GM23338 (cell line): ENCODE measurements at regions not wholly inside any gene's neighbourhood (a gene's known extent, or its start where the extent isn't known, plus 50 kb on each side); places are given as distances from the start of the nearest gene placed in this dataset.

Experiments used
- ATAC-seq: fragments of 200-7000 bp; cut with Tn5 transposase; 3 replicates; pipeline ENCODE4 v1.9.1; 2020
- DNase-seq: peaks from one replicate; pipeline ENCODE4 v3.0.0-alpha.2; 2015; ENCODE audit warnings: low spot score
- H2AFZ ChIP-seq: fragments of 200-600 bp; sonication (generic); 2 replicates; pipeline ENCODE4 v1.8.0; 2016; ENCODE audit warnings: antibody characterized with exemption, mild to moderate bottlenecking, moderate library complexity
- H3F3A ChIP-seq: fragments of 200-600 bp; sonication (generic); replicated peaks from 2 replicates; pipeline ENCODE4 v1.8.0; 2017; ENCODE audit warnings: antibody characterized with exemption, mixed run types, low read depth
- H3K27ac ChIP-seq: fragments of 200-600 bp; sonication (generic); 2 replicates; pipeline ENCODE4 v1.6.1; 2016; ENCODE audit warnings: low read depth
- H3K27me3 ChIP-seq: fragments of 200-600 bp; sonication (generic); 2 replicates; pipeline ENCODE4 v1.8.0; 2016; ENCODE audit warnings: mild to moderate bottlenecking, mixed run types, moderate library complexity; ENCODE audit not compliant: insufficient read depth
- H3K36me3 ChIP-seq: fragments of 200-600 bp; sonication (generic); 2 replicates; pipeline ENCODE4 v1.8.0; 2016; ENCODE audit warnings: mild to moderate bottlenecking; ENCODE audit not compliant: insufficient read depth
- H3K4me1 ChIP-seq: fragments of 200-600 bp; sonication (generic); 2 replicates; pipeline ENCODE4 v1.8.0; 2016; ENCODE audit warnings: mild to moderate bottlenecking, moderate library complexity; ENCODE audit not compliant: insufficient read depth
- H3K4me2 ChIP-seq: fragments of 200-600 bp; sonication (generic); 2 replicates; pipeline ENCODE4 v1.7.1; 2017; ENCODE audit warnings: mixed run types
- H3K4me3 ChIP-seq: fragments of 200-600 bp; sonication (generic); 2 replicates; pipeline ENCODE4 v1.6.1; 2016; ENCODE audit warnings: mixed run types
- H3K79me2 ChIP-seq: fragments of 200-600 bp; sonication (generic); replicated peaks from 2 replicates; pipeline ENCODE4 v1.8.0; 2017; ENCODE audit warnings: mild to moderate bottlenecking; ENCODE audit not compliant: insufficient read depth
- H3K9me2 ChIP-seq: fragments of 200-600 bp; sonication (generic); 2 replicates; pipeline ENCODE4 v1.8.0; 2017; ENCODE audit not compliant: insufficient read depth
- H4K20me1 ChIP-seq: fragments of 200-600 bp; sonication (generic); replicated peaks from 2 replicates; pipeline ENCODE4 v1.8.0; 2017; ENCODE audit warnings: mild to moderate bottlenecking; ENCODE audit not compliant: insufficient read depth
- H3K27ac Mint-ChIP-seq: 2 replicates; pipeline ENCODE4 v1.8.0; 2020; ENCODE audit warnings: inconsistent platforms, mild to moderate bottlenecking, moderate library complexity, mixed read lengths
- H3K27me3 Mint-ChIP-seq: 3 replicates; pipeline ENCODE4 v1.8.0; 2022; ENCODE audit warnings: low read depth, mild to moderate bottlenecking, moderate library complexity, mixed read lengths, inconsistent platforms; ENCODE audit not compliant: insufficient read depth, poor library complexity
- H3K36me3 Mint-ChIP-seq: 3 replicates; pipeline ENCODE4 v1.8.0; 2021; ENCODE audit warnings: low read depth, mild to moderate bottlenecking, inconsistent platforms, moderate library complexity, mixed read lengths
- H3K4me1 Mint-ChIP-seq: 3 replicates; pipeline ENCODE4 v1.8.0; 2020; ENCODE audit warnings: mild to moderate bottlenecking, inconsistent platforms, mixed read lengths
- H3K4me3 Mint-ChIP-seq: 3 replicates; pipeline ENCODE4 v1.8.0; 2021; ENCODE audit warnings: moderate library complexity, mild to moderate bottlenecking, inconsistent platforms, mixed read lengths
- H3K9me3 Mint-ChIP-seq: 3 replicates; pipeline ENCODE4 v1.8.0; 2020; ENCODE audit warnings: moderate library complexity, mild to moderate bottlenecking, inconsistent platforms, mixed read lengths
- CREB1 ChIP-seq: fragments of 250-450 bp; sonication (Bioruptor Pico); IDR thresholded peaks from 2 replicates; pipeline ENCODE4 v1.5.0; 2020; ENCODE audit warnings: low read depth, mild to moderate bottlenecking, moderate library complexity
- EZH2 ChIP-seq: fragments of 200-600 bp; sonication (generic); IDR thresholded peaks from one replicate; pipeline ENCODE4 v1.8.0; 2017; ENCODE audit warnings: antibody characterized with exemption, mild to moderate bottlenecking, low read depth; ENCODE audit not compliant: unreplicated experiment
- EZH2phosphoT487 ChIP-seq: fragments of 200-600 bp; sonication (generic); IDR thresholded peaks from one replicate; pipeline ENCODE4 v1.8.1; 2018; ENCODE audit warnings: antibody characterized with exemption; ENCODE audit not compliant: unreplicated experiment
- JUNB ChIP-seq: IDR thresholded peaks from one replicate; pipeline ENCODE4 v1.6.1; 2016; ENCODE audit warnings: antibody characterized with exemption; ENCODE audit not compliant: unreplicated experiment
- NANOG ChIP-seq: IDR thresholded peaks from 2 replicates; pipeline ENCODE4 v1.6.1; 2016; ENCODE audit warnings: antibody characterized with exemption, borderline replicate concordance
- POLR2AphosphoS5 ChIP-seq: IDR thresholded peaks from 2 replicates; pipeline ENCODE4 v1.6.1; 2016; ENCODE audit warnings: antibody characterized with exemption, low read depth
- STAT1 ChIP-seq: IDR thresholded peaks from one replicate; pipeline ENCODE4 v1.6.1; 2016; ENCODE audit warnings: antibody characterized with exemption; ENCODE audit not compliant: unreplicated experiment
- ZNF114 ChIP-seq: fragments of 250-450 bp; sonication (Bioruptor Pico); IDR thresholded peaks from 2 replicates; pipeline ENCODE4 v1.5.0; 2020; ENCODE audit warnings: mild to moderate bottlenecking, moderate library complexity
- TF ChIP-seq, protein P1 (sequence below): IDR thresholded peaks from 2 replicates; pipeline ENCODE4 v1.6.1; 2016; ENCODE audit warnings: antibody characterized with exemption
- TF ChIP-seq, protein P2 (sequence below): IDR thresholded peaks from one replicate; pipeline ENCODE4 v1.6.1; 2018; ENCODE audit warnings: antibody characterized with exemption; ENCODE audit not compliant: unreplicated experiment
- TF ChIP-seq, protein P3 (sequence below), 2 experiments: fragments of 200-600 bp in 1 of 2; sonication (generic) in 1 of 2; conservative IDR thresholded peaks; 2 replicates each; pipeline versions ENCODE4 v1.5.1 to v1.6.1; 2016 to 2017; ENCODE audit warnings: antibody characterized with exemption in 2 of 2, low read depth in 2 of 2, mild to moderate bottlenecking in 2 of 2, moderate library complexity in 1 of 2
- TF ChIP-seq, protein P4 (sequence below): fragments of 250-450 bp; sonication (Bioruptor Pico); IDR thresholded peaks from 2 replicates; pipeline ENCODE4 v1.5.0; 2020; ENCODE audit warnings: mild to moderate bottlenecking, moderate library complexity

DNA sequence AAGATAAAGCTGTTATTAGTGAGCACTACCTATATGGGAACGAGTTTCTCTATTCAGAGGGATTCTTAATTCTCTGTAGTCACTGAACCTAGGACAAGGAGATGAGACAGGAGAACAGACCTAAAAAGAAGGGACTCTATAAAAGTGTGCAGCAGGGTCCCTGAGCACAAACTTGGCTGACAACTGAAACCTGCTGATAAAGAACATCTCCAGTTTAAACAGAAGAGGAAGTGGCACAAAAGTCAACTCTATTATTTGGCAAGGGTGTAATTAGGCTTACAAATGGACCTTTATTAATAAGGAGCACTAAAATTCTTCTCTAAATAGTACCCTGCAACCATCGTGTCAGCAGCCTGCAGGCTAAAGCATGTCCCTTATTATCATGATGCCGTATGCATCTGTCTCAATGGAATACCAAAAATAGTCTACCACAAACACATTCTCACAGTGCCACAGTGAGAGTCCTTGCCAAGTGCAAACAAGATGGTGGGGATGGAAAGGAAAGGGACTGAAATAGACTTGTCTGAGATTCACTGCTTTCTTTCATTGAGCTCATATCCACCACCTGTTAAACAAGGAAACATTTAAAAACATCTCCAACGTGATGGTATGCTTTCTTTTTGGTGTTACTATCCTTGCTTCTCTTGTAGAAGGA, 260.2 kb downstream of the INSIG2 start:
- Histone ChIP-seq H3K4me3 (no peak overlapping the region), H4K20me1 (no peaks in the 10 kb centered on the region), H3K27me3 (no peaks in the 10 kb centered on the region), H3K4me2 (no peak overlapping the region), H3F3A (no peaks in the 10 kb centered on the region), H3K27ac (no peak overlapping the region), H3K4me1 (peaks cover 32% of the 10 kb centered on the region), H3K9me2 (no peaks in the 10 kb centered on the region), H3K36me3 (no peaks in the 10 kb centered on the region), H2AFZ (peak overlapping the region; percentile 34; the same call in 1 of the 2 replicates), H3K79me2 (no peaks in the 10 kb centered on the region)
- DNase-seq (no peak), ATAC-seq (no peak)
- no peak overlapping the region for H3K4me3 Mint-ChIP-seq
- peaks cover 13% of the 10 kb centered on the region for H3K4me1 Mint-ChIP-seq
- no peaks in the 10 kb centered on the region; the same call in 1 of the 3 replicates for H3K36me3 Mint-ChIP-seq
- H3K27ac Mint-ChIP-seq = no peak overlapping the region
- H3K27me3 Mint-ChIP-seq = peaks cover 2% of the 10 kb centered on the region
- no peak for TF ChIP-seq POLR2AphosphoS5
- no peak for TF ChIP-seq CREB1 (CRISPR knock-in tag)
- no peak for TF ChIP-seq JUNB
- TF ChIP-seq, protein P1, sequence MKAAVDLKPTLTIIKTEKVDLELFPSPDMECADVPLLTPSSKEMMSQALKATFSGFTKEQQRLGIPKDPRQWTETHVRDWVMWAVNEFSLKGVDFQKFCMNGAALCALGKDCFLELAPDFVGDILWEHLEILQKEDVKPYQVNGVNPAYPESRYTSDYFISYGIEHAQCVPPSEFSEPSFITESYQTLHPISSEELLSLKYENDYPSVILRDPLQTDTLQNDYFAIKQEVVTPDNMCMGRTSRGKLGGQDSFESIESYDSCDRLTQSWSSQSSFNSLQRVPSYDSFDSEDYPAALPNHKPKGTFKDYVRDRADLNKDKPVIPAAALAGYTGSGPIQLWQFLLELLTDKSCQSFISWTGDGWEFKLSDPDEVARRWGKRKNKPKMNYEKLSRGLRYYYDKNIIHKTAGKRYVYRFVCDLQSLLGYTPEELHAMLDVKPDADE = no peak
- TF ChIP-seq EZH2 = no peak
- no peak for TF ChIP-seq ZNF114
- no peak for TF ChIP-seq EZH2phosphoT487
- TF ChIP-seq, protein P2, sequence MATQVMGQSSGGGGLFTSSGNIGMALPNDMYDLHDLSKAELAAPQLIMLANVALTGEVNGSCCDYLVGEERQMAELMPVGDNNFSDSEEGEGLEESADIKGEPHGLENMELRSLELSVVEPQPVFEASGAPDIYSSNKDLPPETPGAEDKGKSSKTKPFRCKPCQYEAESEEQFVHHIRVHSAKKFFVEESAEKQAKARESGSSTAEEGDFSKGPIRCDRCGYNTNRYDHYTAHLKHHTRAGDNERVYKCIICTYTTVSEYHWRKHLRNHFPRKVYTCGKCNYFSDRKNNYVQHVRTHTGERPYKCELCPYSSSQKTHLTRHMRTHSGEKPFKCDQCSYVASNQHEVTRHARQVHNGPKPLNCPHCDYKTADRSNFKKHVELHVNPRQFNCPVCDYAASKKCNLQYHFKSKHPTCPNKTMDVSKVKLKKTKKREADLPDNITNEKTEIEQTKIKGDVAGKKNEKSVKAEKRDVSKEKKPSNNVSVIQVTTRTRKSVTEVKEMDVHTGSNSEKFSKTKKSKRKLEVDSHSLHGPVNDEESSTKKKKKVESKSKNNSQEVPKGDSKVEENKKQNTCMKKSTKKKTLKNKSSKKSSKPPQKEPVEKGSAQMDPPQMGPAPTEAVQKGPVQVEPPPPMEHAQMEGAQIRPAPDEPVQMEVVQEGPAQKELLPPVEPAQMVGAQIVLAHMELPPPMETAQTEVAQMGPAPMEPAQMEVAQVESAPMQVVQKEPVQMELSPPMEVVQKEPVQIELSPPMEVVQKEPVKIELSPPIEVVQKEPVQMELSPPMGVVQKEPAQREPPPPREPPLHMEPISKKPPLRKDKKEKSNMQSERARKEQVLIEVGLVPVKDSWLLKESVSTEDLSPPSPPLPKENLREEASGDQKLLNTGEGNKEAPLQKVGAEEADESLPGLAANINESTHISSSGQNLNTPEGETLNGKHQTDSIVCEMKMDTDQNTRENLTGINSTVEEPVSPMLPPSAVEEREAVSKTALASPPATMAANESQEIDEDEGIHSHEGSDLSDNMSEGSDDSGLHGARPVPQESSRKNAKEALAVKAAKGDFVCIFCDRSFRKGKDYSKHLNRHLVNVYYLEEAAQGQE = no peak
- TF ChIP-seq, protein P3, sequence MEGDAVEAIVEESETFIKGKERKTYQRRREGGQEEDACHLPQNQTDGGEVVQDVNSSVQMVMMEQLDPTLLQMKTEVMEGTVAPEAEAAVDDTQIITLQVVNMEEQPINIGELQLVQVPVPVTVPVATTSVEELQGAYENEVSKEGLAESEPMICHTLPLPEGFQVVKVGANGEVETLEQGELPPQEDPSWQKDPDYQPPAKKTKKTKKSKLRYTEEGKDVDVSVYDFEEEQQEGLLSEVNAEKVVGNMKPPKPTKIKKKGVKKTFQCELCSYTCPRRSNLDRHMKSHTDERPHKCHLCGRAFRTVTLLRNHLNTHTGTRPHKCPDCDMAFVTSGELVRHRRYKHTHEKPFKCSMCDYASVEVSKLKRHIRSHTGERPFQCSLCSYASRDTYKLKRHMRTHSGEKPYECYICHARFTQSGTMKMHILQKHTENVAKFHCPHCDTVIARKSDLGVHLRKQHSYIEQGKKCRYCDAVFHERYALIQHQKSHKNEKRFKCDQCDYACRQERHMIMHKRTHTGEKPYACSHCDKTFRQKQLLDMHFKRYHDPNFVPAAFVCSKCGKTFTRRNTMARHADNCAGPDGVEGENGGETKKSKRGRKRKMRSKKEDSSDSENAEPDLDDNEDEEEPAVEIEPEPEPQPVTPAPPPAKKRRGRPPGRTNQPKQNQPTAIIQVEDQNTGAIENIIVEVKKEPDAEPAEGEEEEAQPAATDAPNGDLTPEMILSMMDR (conservative IDR thresholded peaks at IDR 0.05; ENCODE audit: low read depth in 2 of 2) = no peak
- TF ChIP-seq, protein P4, sequence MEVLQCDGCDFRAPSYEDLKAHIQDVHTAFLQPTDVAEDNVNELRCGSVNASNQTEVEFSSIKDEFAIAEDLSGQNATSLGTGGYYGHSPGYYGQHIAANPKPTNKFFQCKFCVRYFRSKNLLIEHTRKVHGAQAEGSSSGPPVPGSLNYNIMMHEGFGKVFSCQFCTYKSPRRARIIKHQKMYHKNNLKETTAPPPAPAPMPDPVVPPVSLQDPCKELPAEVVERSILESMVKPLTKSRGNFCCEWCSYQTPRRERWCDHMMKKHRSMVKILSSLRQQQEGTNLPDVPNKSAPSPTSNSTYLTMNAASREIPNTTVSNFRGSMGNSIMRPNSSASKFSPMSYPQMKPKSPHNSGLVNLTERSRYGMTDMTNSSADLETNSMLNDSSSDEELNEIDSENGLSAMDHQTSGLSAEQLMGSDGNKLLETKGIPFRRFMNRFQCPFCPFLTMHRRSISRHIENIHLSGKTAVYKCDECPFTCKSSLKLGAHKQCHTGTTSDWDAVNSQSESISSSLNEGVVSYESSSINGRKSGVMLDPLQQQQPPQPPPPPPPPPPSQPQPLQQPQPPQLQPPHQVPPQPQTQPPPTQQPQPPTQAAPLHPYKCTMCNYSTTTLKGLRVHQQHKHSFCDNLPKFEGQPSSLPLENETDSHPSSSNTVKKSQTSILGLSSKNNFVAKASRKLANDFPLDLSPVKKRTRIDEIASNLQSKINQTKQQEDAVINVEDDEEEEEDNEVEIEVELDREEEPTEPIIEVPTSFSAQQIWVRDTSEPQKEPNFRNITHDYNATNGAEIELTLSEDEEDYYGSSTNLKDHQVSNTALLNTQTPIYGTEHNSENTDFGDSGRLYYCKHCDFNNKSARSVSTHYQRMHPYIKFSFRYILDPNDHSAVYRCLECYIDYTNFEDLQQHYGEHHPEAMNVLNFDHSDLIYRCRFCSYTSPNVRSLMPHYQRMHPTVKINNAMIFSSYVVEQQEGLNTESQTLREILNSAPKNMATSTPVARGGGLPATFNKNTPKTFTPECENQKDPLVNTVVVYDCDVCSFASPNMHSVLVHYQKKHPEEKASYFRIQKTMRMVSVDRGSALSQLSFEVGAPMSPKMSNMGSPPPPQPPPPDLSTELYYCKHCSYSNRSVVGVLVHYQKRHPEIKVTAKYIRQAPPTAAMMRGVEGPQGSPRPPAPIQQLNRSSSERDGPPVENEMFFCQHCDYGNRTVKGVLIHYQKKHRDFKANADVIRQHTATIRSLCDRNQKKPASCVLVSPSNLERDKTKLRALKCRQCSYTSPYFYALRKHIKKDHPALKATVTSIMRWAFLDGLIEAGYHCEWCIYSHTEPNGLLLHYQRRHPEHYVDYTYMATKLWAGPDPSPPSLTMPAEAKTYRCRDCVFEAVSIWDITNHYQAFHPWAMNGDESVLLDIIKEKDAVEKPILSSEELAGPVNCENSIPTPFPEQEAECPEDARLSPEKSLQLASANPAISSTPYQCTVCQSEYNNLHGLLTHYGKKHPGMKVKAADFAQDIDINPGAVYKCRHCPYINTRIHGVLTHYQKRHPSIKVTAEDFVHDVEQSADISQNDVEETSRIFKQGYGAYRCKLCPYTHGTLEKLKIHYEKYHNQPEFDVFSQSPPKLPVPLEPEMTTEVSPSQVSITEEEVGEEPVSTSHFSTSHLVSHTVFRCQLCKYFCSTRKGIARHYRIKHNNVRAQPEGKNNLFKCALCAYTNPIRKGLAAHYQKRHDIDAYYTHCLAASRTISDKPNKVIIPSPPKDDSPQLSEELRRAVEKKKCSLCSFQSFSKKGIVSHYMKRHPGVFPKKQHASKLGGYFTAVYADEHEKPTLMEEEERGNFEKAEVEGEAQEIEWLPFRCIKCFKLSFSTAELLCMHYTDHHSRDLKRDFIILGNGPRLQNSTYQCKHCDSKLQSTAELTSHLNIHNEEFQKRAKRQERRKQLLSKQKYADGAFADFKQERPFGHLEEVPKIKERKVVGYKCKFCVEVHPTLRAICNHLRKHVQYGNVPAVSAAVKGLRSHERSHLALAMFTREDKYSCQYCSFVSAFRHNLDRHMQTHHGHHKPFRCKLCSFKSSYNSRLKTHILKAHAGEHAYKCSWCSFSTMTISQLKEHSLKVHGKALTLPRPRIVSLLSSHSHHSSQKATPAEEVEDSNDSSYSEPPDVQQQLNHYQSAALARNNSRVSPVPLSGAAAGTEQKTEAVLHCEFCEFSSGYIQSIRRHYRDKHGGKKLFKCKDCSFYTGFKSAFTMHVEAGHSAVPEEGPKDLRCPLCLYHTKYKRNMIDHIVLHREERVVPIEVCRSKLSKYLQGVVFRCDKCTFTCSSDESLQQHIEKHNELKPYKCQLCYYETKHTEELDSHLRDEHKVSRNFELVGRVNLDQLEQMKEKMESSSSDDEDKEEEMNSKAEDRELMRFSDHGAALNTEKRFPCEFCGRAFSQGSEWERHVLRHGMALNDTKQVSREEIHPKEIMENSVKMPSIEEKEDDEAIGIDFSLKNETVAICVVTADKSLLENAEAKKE (CRISPR knock-in tag) = no peak
- TF ChIP-seq NANOG = no peak
- no peak for TF ChIP-seq STAT1
- peaks cover 4% of the 10 kb centered on the region; the same call in 1 of the 3 replicates for H3K9me3 Mint-ChIP-seq
